NCI-H2029 treated with DMSO at 0.1 percent for 48 hours (cell line): ENCODE measurements at regions not wholly inside any gene's neighbourhood (a gene's known extent, or its start where the extent isn't known, plus 50 kb on each side); places are given as distances from the start of the nearest gene placed in this dataset.

Experiments used
- DNase-seq: peaks from one replicate; lab custom pipeline; 2025; lab: John Stamatoyannopoulos, UW

DNA sequence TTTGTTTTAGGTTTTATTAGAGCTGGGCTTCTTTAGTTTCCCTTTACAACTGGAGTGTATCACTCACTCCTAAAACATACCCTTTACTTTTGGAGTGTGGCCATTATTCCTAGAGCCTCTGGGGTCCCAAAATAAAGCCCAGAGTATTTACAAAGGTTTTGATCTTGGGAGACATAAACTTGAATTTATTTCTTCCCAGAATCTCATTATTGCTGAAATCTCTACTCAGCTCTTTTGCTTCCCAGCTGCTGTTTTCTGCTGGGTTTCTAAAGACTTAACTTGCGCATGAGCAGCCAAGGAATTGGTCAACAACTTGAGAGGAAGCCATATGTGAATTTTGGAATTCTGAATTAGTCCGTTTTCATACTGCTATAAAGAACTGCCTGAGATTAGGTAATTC, 94.5 kb upstream of the NRSN1 start:
- DNase-seq = no peak

GRCh38 chr6:24032896-24033688, 92.9 kb upstream of the NRSN1 start:
- no peak for DNase-seq

DNA sequence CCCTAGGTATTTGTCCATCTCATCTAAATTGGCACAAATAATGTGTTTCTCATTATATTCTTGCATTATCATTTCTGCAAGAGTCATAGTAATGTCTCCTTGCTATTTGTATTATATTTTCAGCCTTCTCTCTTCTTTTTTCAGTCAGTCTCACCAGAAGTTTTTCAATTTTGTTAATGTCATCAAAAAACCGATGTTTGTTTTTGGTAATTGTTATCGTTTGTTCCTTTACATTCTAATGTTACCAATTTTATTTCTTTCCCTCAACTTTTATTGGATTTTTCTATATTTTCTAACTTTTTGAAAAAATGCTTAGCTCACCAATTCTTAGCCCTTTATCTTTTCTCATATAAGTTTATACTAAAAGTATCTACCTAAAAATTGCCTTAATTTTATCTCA, 82.2 kb upstream of the NRSN1 start:
- DNase-seq = no peak

- DNase-seq = no peak
These were observed 73.9 kb upstream of the NRSN1 start for GRCh38 chr6:24051942-24052589.

GRCh38 chr6:24052590-24052961, 73.4 kb upstream of the NRSN1 start:
- no peak for DNase-seq

DNA sequence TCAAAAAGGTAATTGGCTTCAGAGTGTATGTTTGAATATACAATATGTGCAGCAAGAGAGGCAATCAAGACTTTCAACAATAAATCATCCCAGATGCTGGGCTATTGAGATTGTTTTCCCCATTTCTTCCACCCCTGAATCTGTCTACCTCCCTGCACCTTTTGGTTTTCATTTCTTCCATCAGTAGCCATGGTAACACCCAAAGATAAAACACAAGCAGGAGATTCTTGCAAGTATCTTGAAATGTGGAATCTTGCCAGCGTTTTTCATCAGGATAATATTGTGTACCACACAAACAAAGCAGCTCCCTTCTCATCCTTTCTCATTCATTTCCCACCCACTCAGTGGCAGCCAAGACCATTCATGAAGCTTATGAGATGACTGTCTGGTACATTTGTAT, 73.0 kb upstream of the NRSN1 start:
- DNase-seq = no peak

DNA sequence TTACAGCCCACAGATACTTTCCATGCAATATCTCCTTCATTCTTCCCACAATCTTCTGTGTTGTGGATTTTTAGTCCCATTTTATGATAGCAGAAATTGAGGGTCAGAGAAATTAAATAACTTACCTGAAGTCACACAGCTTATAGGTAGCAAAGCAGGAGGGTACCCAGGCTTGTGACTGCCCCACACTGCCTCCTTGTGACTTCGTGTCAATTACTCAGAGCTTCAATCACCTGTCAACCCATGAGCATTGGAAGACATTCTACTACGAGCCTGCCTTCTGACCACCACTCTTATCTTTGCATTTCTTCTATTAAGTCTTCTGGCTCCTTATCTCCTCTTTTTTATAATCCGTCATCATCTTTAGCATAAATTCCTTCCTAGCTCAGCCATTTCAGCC, 71.6 kb upstream of the NRSN1 start:
- no peak for DNase-seq

DNA sequence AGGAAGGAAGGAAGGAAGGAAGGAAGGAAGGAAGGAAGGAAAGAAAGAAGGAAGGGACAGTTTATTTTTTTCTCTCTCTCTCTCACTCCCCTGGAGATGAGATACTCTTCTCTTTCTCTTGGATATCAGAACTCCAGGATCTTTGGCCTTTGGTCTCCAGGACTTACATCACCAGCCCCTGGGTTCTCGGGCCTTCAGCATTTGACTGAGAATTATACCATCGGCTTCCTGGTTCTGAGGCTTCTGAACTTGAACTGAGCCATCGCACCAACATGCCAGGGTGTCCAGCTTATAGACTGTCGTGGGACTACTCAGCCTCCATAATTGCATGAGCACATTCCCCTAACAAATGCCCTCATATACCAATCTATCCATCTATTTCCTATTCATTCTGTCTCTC, 69.4 kb upstream of the NRSN1 start:
- DNase-seq = no peak

GRCh38 chr6:24057030-24057429, 69.0 kb upstream of the NRSN1 start:
- DNase-seq = no peak

GRCh38 chr6:24060982-24061754, 64.8 kb upstream of the NRSN1 start:
- no peak for DNase-seq

DNA sequence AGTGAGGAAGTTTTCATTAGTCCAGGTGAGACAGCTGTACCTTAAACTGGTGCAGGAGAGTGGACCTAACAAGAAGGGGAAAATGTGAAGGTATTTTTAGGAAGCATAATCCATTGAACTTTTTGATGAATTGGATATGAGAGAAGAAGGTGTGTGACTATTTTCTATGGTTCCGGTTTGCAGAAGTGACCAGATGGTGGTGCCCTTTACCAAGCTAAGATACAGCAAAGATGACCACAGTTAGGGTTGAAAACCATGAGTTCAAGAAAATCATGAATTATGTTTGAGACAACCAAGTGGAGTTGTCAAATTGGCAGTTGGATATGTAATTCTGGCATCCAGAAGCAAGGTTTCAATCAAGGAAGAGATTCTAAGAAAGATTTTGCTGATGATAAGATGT, 61.9 kb upstream of the NRSN1 start:
- peak; percentile 45 for DNase-seq

GRCh38 chr6:24064832-24065231, 61.2 kb upstream of the NRSN1 start:
- DNase-seq = no peak

- no peak for DNase-seq
These were observed 56.5 kb upstream of the NRSN1 start for GRCh38 chr6:24069526-24069925.

GRCh38 chr6:24072038-24072746, 53.8 kb upstream of the NRSN1 start:
- no peak for DNase-seq

- no peak for DNase-seq
These were observed 50.0 kb upstream of the NRSN1 start for GRCh38 chr6:24076011-24076410.
